ENCODE measurements at regions not wholly inside any gene's neighbourhood (a gene's known extent, or its start where the extent isn't known, plus 50 kb on each side); places are given as distances from the start of the nearest gene placed in this dataset.

DNA sequence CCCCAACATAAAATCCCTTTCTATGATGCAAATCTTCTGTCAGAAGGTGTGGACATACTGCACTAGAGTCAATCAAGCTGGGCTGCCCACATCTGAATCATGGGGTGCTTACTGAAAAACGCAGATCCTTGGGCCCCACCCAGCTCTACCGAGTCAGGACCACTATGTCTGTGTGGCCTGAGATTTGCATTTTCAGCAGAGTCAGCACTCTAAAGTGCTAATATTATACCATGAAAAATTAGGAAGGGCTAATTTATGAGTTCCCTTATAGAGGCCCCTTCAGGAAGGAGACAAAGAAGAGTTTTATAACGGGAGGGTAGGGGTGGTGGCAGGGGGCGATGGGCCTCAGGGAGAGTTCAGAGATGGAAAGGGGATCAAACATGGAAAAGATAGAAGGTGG lies 163.3 kb upstream of the NABP1 start:
- TF ChIP-seq EZH2 (IDR thresholded peaks at IDR 0.05; ENCODE audit: borderline replicate concordance, low read length), result no peak
- TF ChIP-seq, protein P1, sequence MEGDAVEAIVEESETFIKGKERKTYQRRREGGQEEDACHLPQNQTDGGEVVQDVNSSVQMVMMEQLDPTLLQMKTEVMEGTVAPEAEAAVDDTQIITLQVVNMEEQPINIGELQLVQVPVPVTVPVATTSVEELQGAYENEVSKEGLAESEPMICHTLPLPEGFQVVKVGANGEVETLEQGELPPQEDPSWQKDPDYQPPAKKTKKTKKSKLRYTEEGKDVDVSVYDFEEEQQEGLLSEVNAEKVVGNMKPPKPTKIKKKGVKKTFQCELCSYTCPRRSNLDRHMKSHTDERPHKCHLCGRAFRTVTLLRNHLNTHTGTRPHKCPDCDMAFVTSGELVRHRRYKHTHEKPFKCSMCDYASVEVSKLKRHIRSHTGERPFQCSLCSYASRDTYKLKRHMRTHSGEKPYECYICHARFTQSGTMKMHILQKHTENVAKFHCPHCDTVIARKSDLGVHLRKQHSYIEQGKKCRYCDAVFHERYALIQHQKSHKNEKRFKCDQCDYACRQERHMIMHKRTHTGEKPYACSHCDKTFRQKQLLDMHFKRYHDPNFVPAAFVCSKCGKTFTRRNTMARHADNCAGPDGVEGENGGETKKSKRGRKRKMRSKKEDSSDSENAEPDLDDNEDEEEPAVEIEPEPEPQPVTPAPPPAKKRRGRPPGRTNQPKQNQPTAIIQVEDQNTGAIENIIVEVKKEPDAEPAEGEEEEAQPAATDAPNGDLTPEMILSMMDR (IDR thresholded peaks at IDR 0.05; ENCODE audit: low read length), result no peak
- H3K36me3 ChIP-seq (ENCODE audit: insufficient read depth, low read length), result no peaks in the 10 kb centered on the region
- H3F3A ChIP-seq (ENCODE audit: insufficient read depth, low read length), result no peaks in the 10 kb centered on the region
- H2AFZ ChIP-seq (ENCODE audit: low read length), result no peak overlapping the region
- H4K20me1 ChIP-seq (ENCODE audit: insufficient read depth, low read length), result no peaks in the 10 kb centered on the region
- no peak overlapping the region for H3K4me3 ChIP-seq (ENCODE audit: low read depth, low read length, poor library complexity, severe bottlenecking)
- no peaks in the 10 kb centered on the region for H3K79me2 ChIP-seq (ENCODE audit: insufficient read depth, low read length)
- H3K9me2 ChIP-seq (ENCODE audit: low read depth, low read length), result no peaks in the 10 kb centered on the region
- H3K27ac ChIP-seq (ENCODE audit: low read depth, low read length, poor library complexity, severe bottlenecking), result no peak overlapping the region
- no peaks in the 10 kb centered on the region for H3K27me3 ChIP-seq (ENCODE audit: insufficient read depth, low read length)
- no peak overlapping the region for H3K4me2 ChIP-seq (ENCODE audit: low read length)
- no peaks in the 10 kb centered on the region for H3K9me3 ChIP-seq (ENCODE audit: low read length)
- no peak overlapping the region for H3K9ac ChIP-seq (ENCODE audit: low read length)
- no peaks in the 10 kb centered on the region for H3K4me1 ChIP-seq (ENCODE audit: insufficient read depth, low read length, severe bottlenecking)

DNA sequence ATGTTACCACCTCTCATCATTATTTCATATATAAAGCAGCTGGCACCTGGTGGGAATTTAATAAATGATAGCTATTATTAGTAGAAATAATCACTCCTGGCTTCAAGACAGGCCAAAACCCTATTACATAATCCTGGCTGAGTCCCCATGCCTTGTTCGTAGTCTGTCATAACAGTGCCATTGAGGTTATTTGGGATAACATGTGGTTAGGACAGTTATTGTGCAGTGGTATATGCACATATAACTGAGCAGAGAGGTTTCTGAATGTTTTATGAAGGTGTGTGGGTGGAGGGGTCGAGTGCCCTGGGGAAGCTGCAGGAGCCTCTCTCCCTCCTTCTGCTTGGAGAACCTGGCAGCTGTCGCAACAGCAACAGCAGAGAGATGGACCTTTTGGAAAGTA lies 162.4 kb upstream of the NABP1 start:
- Histone ChIP-seq H3K79me2 (ENCODE audit: insufficient read depth, low read length) (no peaks in the 10 kb centered on the region), H3K4me2 (ENCODE audit: low read length) (no peak overlapping the region), H2AFZ (ENCODE audit: low read length) (no peak overlapping the region), H3K9me3 (ENCODE audit: low read length) (no peaks in the 10 kb centered on the region), H3K4me3 (ENCODE audit: low read depth, low read length, poor library complexity, severe bottlenecking) (no peak overlapping the region), H4K20me1 (ENCODE audit: insufficient read depth, low read length) (no peaks in the 10 kb centered on the region), H3K9ac (ENCODE audit: low read length) (no peak overlapping the region), H3F3A (ENCODE audit: insufficient read depth, low read length) (no peaks in the 10 kb centered on the region), H3K9me2 (ENCODE audit: low read depth, low read length) (no peaks in the 10 kb centered on the region), H3K36me3 (ENCODE audit: insufficient read depth, low read length) (no peaks in the 10 kb centered on the region), H3K27ac (ENCODE audit: low read depth, low read length, poor library complexity, severe bottlenecking) (no peak overlapping the region), H3K4me1 (ENCODE audit: insufficient read depth, low read length, severe bottlenecking) (no peaks in the 10 kb centered on the region), H3K27me3 (ENCODE audit: insufficient read depth, low read length) (no peaks in the 10 kb centered on the region)
- no peak for TF ChIP-seq EZH2 (IDR thresholded peaks at IDR 0.05; ENCODE audit: borderline replicate concordance, low read length)
- TF ChIP-seq, protein P1 (IDR thresholded peaks at IDR 0.05; ENCODE audit: low read length), result no peak

DNA sequence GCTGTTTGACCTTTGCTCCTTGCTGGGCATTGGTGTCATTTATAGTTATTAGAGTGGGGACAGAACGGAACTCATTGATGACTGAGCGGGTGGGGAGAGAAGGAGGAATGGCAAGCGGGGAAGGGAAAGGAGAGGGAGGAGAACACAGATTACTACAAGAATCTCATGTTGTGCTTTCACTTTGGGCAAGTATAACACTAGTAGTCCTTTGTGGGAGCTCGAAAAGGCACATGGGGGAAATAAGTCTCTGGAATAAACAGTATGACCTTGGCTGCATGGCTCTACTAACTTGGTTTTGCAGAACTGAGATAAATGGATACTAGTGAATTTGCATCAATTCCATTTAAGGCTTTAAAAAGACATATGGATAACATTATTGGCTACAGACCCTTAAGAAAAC lies 161.7 kb upstream of the NABP1 start:
- Histone ChIP-seq H3K4me1 (ENCODE audit: insufficient read depth, low read length, severe bottlenecking) (no peaks in the 10 kb centered on the region), H4K20me1 (ENCODE audit: insufficient read depth, low read length) (no peaks in the 10 kb centered on the region), H3K36me3 (ENCODE audit: insufficient read depth, low read length) (no peaks in the 10 kb centered on the region), H3K4me3 (ENCODE audit: low read depth, low read length, poor library complexity, severe bottlenecking) (no peak overlapping the region), H3K9me2 (ENCODE audit: low read depth, low read length) (no peaks in the 10 kb centered on the region), H3K4me2 (ENCODE audit: low read length) (no peak overlapping the region), H3F3A (ENCODE audit: insufficient read depth, low read length) (no peaks in the 10 kb centered on the region), H2AFZ (ENCODE audit: low read length) (no peak overlapping the region), H3K79me2 (ENCODE audit: insufficient read depth, low read length) (no peaks in the 10 kb centered on the region), H3K9ac (ENCODE audit: low read length) (no peak overlapping the region), H3K9me3 (ENCODE audit: low read length) (no peaks in the 10 kb centered on the region), H3K27me3 (ENCODE audit: insufficient read depth, low read length) (no peaks in the 10 kb centered on the region), H3K27ac (ENCODE audit: low read depth, low read length, poor library complexity, severe bottlenecking) (no peak overlapping the region)
- TF ChIP-seq EZH2 (IDR thresholded peaks at IDR 0.05; ENCODE audit: borderline replicate concordance, low read length), result no peak
- TF ChIP-seq, protein P1 (IDR thresholded peaks at IDR 0.05; ENCODE audit: low read length), result no peak
